Esophagus muscularis mucosa (tissue), 3 donors: ENCODE measurements at regions not wholly inside any gene's neighbourhood (a gene's known extent, or its start where the extent isn't known, plus 50 kb on each side); places are given as distances from the start of the nearest gene placed in this dataset.

ENCODE experiments used
- POLR2A ChIP-seq: fragments of 450-650 bp; IDR thresholded peaks from one replicate; pipeline ENCODE4 v1.6.1; 2017; ENCODE audit warnings: antibody characterized with exemption, moderate library complexity, mild to moderate bottlenecking, low read depth
- TF ChIP-seq, protein P1 (sequence below), 3 experiments: fragments of 200-600 bp in 2 of 3; fragments of 450-650 bp in 1 of 3; sonication (generic) in 2 of 3; IDR thresholded peaks; one replicate each; pipeline ENCODE4 v1.5.1; 2017 to 2019; ENCODE audit warnings: antibody characterized with exemption in 3 of 3, mild to moderate bottlenecking in 2 of 3, moderate library complexity in 1 of 3

GRCh38 chr3:63034101-63034500 lies 158.9 kb upstream of the CADPS start:
- TF ChIP-seq, protein P1, sequence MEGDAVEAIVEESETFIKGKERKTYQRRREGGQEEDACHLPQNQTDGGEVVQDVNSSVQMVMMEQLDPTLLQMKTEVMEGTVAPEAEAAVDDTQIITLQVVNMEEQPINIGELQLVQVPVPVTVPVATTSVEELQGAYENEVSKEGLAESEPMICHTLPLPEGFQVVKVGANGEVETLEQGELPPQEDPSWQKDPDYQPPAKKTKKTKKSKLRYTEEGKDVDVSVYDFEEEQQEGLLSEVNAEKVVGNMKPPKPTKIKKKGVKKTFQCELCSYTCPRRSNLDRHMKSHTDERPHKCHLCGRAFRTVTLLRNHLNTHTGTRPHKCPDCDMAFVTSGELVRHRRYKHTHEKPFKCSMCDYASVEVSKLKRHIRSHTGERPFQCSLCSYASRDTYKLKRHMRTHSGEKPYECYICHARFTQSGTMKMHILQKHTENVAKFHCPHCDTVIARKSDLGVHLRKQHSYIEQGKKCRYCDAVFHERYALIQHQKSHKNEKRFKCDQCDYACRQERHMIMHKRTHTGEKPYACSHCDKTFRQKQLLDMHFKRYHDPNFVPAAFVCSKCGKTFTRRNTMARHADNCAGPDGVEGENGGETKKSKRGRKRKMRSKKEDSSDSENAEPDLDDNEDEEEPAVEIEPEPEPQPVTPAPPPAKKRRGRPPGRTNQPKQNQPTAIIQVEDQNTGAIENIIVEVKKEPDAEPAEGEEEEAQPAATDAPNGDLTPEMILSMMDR (IDR thresholded peaks at IDR 0.05) = no peak
- no peak for TF ChIP-seq POLR2A
